GM21786 (cell line): ENCODE measurements at regions not wholly inside any gene's neighbourhood (a gene's known extent, or its start where the extent isn't known, plus 50 kb on each side); places are given as distances from the start of the nearest gene placed in this dataset.
"Not testable (repeated sequence)": the region's sequence is repeated elsewhere in the genome, so short reads cannot be mapped to it uniquely, and the experiment has no call there.

ENCODE experiments used
- ATAC-seq: cut with Tn5 transposase; IDR thresholded peaks from one replicate; pipeline ENCODE4 v1.9.1; 2021; ENCODE audit not compliant: unreplicated experiment

DNA sequence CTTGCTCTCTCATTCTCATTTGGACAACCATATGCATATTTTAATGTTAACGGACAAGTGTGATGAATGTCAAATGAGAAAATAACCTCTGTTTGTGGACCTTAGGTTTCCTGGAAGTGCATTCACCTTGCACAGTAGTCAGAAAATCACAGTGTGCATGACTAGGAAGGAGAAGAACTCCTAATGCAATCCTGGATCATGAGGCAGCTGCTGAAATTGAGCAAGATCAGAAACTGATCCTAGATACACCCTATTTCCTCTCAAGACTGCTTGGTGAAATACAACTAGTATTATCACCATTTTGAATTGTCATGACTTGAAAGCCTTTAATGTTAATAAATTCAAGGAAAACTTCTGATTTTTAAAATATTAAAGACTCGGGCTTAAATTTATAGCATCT lies 1148.9 kb downstream of the STIM2 start:
- no peak for ATAC-seq

GRCh38 chr4:28010577-28011240 lies 1150.1 kb downstream of the STIM2 start:
- ATAC-seq, result no peak

DNA sequence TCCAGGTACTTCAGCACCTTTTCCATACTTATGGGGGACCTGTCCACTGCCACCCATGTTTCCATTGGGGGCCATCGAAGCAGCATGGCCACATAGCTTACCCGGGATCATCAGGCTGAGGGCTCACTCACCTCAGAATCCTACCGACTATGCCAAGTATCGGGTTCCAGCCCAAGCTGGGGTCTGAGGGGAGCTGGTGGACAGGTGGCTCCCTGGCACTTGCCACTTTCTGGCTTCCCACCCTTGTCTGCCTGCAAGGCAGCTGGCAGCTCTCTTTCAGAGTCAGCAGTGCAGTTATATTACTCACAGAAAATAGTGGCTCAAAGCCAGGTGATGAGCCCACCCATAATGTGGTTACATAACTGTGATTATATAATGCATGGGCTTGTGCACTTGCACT lies 1153.8 kb downstream of the STIM2 start:
- ATAC-seq, result no peak

- no peak for ATAC-seq
Observed at GRCh38 chr4:28015996-28016395, 1155.4 kb downstream of the STIM2 start.

DNA sequence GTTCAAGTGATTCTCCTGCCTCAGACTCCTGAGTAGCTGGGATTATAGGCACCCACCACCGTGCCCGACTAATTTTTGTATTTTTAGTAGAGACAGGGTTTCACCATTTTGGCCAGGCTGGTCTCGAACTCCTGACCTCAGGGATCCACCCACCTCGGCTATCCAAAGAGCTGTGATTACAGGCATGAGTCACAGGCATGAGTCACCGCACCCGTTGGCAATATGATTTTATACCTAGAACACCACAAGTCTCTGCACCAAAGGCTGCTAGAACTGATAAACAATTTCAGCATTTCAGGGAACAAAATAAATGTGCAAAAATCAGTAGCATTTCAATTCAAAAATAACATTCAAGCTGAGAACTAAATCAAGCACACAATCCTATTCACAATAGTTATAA lies 1177.6 kb downstream of the STIM2 start:
- ATAC-seq, result not testable (repeated sequence)

DNA sequence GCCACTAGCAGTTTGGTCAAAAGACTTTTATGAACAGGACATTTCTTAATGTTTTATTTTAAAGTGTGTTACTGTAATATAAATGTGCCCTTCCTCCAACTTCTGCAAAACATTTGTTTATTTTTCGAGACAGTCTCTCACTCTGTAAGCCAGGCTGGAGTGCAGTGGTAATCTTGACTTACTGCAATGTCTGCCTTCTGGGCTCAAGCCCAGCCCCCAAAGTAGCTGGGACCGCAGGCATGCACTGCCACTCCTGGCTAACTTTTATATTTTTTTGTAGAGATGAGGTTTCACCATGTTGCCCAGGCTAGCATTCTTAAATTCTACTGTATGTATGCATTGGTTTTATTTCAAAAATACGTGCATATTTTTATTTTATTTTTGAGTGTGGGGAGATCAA lies 1201.9 kb downstream of the STIM2 start:
- ATAC-seq, result no peak

DNA sequence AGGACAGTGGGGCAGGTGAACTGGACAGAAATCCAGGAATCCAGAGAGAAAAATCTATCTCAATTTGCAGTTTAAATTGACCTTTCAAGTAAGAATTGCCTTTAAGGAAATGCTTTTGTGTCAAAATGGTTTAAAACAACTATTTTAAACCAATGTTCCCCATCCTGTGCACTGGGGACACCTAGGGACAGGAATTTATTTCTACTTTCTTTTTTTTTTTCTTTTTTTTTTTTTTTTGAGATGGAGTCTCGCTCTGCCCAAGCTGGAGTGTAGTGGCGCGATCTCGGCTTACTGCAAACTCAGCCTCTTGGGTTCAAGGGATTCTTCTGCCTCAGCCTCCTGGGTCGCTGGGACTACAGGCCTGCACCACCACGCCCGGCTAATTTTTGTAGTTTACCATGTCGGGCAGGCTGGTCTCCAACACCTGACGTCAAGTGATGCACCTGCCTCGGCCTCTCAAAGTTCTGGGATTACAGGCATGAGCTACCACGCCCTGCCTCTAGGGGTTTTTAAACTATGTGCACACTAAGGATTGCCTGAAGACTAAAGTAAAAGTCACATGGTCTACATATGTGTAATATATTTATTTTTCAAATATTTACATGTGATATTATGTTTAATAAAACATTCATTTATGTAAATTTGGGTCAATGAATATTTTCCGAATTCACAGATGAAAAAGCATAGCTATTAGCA lies 1213.4 kb downstream of the STIM2 start:
- ATAC-seq, result no peak

GRCh38 chr4:28075401-28075956 lies 1214.8 kb downstream of the STIM2 start:
- ATAC-seq, result no peak

DNA sequence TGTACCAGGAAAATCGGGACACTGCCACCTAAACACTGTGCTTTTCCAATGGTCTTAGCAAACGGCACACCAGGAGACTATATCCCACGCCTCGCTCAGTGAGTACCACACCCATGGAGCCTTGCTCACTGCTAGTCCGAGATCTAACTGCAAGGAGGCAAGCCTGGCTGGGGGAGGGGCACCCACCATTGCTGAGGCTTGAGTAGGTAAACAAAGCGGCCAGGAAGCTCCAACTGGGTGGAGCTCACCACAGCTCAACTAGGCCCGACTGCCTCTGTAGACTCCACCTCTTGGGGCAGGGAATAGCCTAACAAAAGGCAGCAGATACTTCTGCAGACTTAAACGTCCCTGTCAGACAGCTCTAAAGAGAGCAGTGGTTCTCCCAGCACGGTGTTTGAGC lies 1216.6 kb downstream of the STIM2 start:
- ATAC-seq, result not testable (repeated sequence)

- ATAC-seq, result no peak
Observed at GRCh38 chr4:28082686-28083390, 1222.2 kb downstream of the STIM2 start.

DNA sequence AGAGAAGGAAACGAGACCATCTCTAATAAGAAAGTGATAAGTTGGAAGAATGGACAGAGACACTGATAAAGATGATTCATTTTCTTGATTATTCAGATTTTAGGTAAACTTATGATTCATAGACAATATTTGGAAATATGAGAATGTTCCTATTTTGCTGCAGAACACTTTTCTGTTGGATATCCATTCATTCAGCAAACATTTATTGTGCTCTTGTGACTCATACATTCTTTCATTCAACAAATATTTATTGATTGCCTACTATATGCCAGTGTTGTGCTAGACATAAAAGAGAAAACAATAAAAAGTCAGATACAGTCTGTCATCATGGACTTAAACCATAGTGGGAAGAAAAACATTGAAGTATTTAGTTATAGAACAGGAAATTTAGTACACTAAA lies 1232.0 kb downstream of the STIM2 start:
- ATAC-seq, result no peak

- no peak for ATAC-seq
Observed at GRCh38 chr4:28093071-28093470, 1232.4 kb downstream of the STIM2 start.

GRCh38 chr4:28101583-28101982 lies 1240.9 kb downstream of the STIM2 start:
- ATAC-seq, result no peak

- ATAC-seq, result no peak
Observed at GRCh38 chr4:28105271-28105859, 1244.7 kb downstream of the STIM2 start.

- no peak for ATAC-seq
Observed at GRCh38 chr4:28106155-28106554, 1245.5 kb downstream of the STIM2 start.

DNA sequence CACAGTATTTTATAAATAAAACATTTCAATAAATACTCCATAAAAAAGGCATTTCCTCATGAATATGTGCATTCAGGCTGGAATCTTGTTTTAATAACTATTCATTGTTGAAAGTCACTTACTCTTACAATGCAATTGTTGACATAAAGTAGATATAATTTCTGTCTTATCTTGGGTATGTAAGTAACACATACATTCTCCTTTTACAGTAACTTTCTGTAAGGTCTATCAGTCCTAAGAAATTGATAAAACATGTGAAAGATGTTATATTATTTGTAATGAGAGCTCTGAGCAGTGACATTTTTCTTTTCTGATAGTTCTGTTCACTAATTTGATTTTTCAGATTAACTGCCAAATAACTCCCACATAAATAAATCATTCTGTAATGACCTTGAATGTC lies 1249.2 kb downstream of the STIM2 start:
- no peak for ATAC-seq

GRCh38 chr4:28112691-28113335 lies 1252.2 kb downstream of the STIM2 start:
- ATAC-seq, result not testable (repeated sequence)

- not testable (repeated sequence) for ATAC-seq
Observed at GRCh38 chr4:28113586-28113985, 1252.9 kb downstream of the STIM2 start.

- ATAC-seq, result not testable (repeated sequence)
Observed at GRCh38 chr4:28116526-28117083, 1256.0 kb downstream of the STIM2 start.

DNA sequence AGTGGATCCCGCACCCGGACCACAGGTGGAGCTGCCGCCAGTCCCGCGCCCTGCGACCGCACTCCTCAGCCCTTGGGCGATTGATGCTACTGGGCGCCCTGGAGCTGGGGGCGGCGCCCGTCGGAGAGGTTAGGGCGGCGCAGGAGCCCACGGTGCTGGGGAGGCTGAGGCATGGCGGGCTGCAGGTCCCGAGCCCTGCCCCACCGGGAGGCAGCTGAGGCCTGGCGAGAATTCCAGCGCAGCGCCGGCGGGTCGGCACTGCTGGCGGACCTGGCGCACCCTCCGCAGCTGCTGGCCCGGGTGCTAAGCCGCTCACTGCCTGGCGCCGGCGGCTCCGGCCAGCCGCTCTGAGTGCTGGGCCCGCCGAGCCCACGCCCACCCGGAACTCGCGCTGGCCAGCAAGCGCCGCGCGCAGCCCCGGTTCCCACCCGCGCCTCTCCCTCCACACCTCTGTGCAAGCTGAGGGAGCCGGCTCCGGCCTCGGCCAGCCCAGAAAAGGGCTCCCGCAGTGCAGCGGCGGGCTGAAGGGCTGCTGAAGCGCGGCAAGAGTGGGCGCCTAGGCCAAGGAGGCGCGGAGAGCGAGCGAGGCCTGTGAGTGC lies 1256.5 kb downstream of the STIM2 start:
- no peak for ATAC-seq
